Stimulated activated CD8-positive, alpha-beta memory T cell treated with anti-CD3 and anti-CD28 coated beads, Interleukin-12 subunit alpha, Interleukin-12 subunit beta, amount 100 ng/mL, for 24 hours (primary cell): ENCODE measurements at regions not wholly inside any gene's neighbourhood (a gene's known extent, or its start where the extent isn't known, plus 50 kb on each side); places are given as distances from the start of the nearest gene placed in this dataset.
"Not testable (repeated sequence)": the region's sequence is repeated elsewhere in the genome, so short reads cannot be mapped to it uniquely, and the experiment has no call there.

Experiments
- DNase-seq: peaks from one replicate; pipeline ENCODE4 v3.0.0-alpha.2; 2020; ENCODE audit errors: extremely low read depth

- no peak for DNase-seq
Observed at GRCh38 chr6:130672153-130672552, 155.1 kb upstream of the SMLR1 start.

GRCh38 chr6:130674604-130675003, 152.6 kb upstream of the SMLR1 start:
- no peak for DNase-seq

DNA sequence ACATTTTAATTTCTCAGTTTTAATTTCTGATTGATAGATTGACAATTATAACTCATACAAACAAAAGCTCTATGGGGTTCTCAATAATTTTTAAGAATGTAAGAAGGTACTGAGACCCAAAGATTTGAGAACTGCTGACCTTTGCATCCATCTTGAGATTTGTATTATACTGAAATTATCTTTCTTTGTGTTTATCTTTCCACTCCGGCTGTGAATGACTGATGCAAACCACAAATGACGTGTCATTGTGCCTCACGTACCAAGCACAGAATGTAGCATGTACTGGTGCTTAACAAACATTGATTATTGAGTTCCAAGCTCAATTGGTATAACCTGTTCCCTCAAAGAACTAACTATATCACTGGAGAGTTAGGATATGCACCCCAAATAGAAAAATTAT, 152.1 kb upstream of the SMLR1 start:
- no peak for DNase-seq

DNA sequence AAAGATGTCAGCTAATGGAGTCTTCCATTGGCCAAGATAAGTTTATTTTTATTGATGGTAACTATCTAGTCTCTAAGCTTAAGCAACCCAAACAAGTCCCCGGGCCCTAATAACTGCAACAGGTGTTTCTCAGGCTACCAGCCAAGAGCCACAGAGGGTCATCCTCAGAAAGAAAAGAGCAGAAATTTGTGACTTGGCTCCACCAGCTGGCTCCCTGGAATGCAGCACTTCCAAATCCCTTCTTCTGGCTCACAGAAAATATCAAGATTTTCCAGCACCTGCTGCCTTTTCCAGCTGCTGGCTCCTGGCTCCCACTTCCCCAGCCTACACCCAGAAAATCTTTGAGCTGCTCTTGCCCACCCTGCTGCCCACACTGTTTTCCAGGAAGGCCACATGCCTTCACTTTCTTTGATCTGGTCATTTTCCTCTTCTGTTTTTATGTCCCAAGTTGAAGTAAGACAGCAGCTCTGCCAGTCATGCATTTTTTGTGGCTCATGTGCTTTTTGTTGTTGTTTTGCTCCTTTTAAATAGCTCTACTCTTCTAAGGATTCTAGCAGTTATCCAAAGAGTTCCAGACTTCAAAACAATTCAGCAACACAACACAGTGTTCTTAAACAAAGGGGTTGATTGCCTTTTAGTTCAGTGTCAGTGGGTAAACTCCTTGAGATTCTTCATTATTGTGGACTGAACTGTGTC, 151.0 kb upstream of the SMLR1 start:
- DNase-seq: no peak

DNA sequence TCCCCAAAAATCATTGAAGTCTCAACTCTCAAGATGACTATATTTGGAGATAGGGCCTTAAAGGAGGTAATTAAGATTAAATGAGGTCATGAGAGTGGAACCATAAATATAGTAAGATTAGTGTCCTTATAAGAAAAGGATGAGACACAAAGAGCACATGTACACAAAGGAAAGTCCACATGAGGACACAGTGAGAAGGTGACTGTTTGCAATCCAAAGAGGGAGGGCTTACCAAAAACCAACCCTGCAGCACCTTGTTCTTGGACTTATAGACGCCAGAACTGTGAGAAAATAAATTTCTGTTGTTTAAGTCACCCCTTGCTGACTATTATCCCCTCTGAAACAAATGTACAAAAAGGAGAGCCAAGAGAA, 150.4 kb upstream of the SMLR1 start:
- no peak for DNase-seq

GRCh38 chr6:130677312-130677711, 149.9 kb upstream of the SMLR1 start:
- DNase-seq: no peak

DNA sequence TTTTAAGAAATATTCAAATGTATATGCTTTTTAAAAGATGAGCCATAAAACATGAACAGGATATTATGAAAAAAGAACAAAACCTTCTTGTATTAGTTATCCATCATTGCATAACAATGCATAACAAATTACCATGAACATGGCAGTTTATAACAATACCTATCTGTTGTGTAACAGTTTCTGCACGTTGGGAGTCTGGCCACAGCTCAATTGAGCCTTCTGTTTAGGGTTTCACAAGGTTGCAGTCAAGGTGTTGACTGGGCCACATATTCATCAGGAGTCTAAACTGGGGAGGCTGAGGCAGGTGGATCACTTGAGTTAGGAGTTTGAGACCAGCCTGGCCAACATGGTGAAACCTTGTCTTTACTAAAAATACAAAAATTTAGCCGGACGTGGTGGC, 149.4 kb upstream of the SMLR1 start:
- DNase-seq: no peak

GRCh38 chr6:130679684-130680083, 147.5 kb upstream of the SMLR1 start:
- DNase-seq: no peak

GRCh38 chr6:130680116-130680515, 147.1 kb upstream of the SMLR1 start:
- DNase-seq: no peak

- DNase-seq: no peak
Observed at GRCh38 chr6:130681028-130681427, 146.2 kb upstream of the SMLR1 start.

- DNase-seq: no peak
Observed at GRCh38 chr6:130682066-130682465, 145.1 kb upstream of the SMLR1 start.

- DNase-seq: no peak
Observed at GRCh38 chr6:130683761-130684517, 143.3 kb upstream of the SMLR1 start.

GRCh38 chr6:130692659-130693058, 134.5 kb upstream of the SMLR1 start:
- DNase-seq: no peak

GRCh38 chr6:130693944-130694343, 133.3 kb upstream of the SMLR1 start:
- no peak for DNase-seq

- no peak for DNase-seq
Observed at GRCh38 chr6:130694606-130695005, 132.6 kb upstream of the SMLR1 start.

- no peak for DNase-seq
Observed at GRCh38 chr6:130696806-130697205, 130.4 kb upstream of the SMLR1 start.

GRCh38 chr6:130697271-130697994, 129.8 kb upstream of the SMLR1 start:
- DNase-seq: no peak

- no peak for DNase-seq
Observed at GRCh38 chr6:130697995-130698535, 129.1 kb upstream of the SMLR1 start.

DNA sequence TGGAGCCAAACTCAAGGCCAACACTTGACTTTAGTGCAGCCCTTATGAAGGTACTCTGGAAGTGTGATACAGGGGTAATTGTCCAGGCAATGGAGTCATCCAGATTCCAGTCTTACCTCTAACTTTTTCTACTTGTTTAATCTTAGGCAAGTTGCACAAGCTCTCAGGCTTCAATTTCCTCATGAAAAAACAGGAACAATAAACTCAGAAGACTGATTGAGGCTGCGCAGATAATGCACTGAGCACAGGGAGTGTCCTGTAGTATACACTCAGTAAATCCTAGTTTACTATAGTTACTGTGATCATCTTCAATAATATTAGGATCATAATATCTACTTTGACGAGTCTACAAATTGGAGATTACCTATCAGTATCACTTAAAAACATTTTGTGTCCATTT, 127.5 kb upstream of the SMLR1 start:
- DNase-seq: no peak

GRCh38 chr6:130700397-130700796, 126.8 kb upstream of the SMLR1 start:
- no peak for DNase-seq

DNA sequence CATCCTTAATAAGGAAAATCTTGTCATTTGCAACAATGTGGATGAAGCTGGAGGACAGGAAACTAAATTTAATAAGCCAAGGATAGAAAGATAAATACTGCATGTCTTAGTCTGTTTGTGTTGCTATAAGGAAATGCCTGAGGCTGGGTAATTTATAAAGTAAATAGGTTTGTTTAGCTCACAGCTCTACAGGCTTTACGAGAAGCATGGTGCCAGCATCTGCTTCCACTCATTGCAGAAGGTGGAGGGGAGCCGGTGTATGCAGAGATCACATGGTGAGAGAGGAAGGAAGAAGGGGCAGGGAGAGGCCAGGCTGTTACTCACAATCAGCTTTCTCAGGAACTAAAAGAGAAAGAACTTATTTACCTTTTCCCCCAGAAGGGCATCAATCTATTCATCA, 118.9 kb upstream of the SMLR1 start:
- no peak for DNase-seq

- not testable (repeated sequence) for DNase-seq
Observed at GRCh38 chr6:130711641-130712040, 115.6 kb upstream of the SMLR1 start.

DNA sequence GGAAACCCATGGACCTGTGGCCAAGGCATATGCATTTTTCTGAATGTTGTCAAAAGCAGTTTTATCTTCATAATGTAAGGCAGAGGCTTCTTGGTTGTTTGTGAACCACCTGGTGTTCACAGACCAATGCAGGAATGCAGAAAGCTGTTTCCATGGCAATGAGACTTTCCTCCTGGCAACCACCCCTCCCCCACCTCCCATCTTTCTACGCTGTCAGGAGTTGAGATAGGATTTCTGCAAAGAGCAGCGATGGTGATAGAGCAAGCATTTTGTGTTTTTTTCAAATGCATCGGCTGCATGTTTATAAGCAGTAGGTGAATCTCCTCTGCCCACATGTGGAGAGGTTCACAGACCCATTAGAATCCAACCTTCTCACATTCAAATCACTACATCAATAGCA, 114.1 kb upstream of the SMLR1 start:
- DNase-seq: no peak
